ENCODE measurements at regions not wholly inside any gene's neighbourhood (a gene's known extent, or its start where the extent isn't known, plus 50 kb on each side); places are given as distances from the start of the nearest gene placed in this dataset.

DNA sequence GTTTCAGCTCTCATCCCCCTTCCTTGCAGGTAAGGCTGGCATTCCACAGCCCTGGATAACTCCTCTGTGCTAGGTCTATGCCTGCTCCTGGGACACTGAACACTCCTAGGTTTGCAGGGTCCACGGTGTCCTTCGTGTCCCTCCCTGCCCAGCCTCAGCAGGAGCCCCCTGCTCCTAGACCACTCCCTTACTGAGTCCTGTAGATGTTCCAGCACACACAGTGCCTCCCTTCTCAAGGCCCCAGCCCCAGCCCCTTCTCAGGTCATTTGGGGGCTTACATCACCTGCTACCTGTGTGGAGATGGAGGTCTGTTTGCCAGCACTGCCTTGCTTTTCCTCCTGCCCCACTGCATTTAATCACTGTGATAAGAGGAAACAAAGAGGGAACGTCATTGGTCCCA, 146.4 kb upstream of the TNP1 start:
- H2AFZ ChIP-seq, result no peak overlapping the region
- WGBS (ENCODE audit: low lambda C conversion rate, missing lambda C conversion rate), result 79% methylated on average over 3 of the region's 3 CpGs
- TF ChIP-seq EZH2phosphoT487 (IDR thresholded peaks at IDR 0.05; ENCODE audit: low read depth, severe bottlenecking, unreplicated experiment) (no peak), EZH2 (IDR thresholded peaks at IDR 0.05; ENCODE audit: borderline replicate concordance) (no peak)
- TF ChIP-seq, protein P1, sequence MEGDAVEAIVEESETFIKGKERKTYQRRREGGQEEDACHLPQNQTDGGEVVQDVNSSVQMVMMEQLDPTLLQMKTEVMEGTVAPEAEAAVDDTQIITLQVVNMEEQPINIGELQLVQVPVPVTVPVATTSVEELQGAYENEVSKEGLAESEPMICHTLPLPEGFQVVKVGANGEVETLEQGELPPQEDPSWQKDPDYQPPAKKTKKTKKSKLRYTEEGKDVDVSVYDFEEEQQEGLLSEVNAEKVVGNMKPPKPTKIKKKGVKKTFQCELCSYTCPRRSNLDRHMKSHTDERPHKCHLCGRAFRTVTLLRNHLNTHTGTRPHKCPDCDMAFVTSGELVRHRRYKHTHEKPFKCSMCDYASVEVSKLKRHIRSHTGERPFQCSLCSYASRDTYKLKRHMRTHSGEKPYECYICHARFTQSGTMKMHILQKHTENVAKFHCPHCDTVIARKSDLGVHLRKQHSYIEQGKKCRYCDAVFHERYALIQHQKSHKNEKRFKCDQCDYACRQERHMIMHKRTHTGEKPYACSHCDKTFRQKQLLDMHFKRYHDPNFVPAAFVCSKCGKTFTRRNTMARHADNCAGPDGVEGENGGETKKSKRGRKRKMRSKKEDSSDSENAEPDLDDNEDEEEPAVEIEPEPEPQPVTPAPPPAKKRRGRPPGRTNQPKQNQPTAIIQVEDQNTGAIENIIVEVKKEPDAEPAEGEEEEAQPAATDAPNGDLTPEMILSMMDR (IDR thresholded peaks at IDR 0.05; ENCODE audit: poor library complexity), result no peak
- H3K9me3 ChIP-seq (ENCODE audit: low read depth), result no peaks in the 10 kb centered on the region
- no peaks in the 10 kb centered on the region for H3K4me1 ChIP-seq (ENCODE audit: insufficient read depth)
- no peak overlapping the region for H3K27ac ChIP-seq
- H3K4me3 ChIP-seq, result no peak overlapping the region
- no peaks in the 10 kb centered on the region for H4K20me1 ChIP-seq (ENCODE audit: insufficient read depth, poor library complexity, severe bottlenecking)
- no peak for DNase-seq (ENCODE audit: low spot score)
- H3K36me3 ChIP-seq (replicated peaks; ENCODE audit: insufficient read depth, low read depth), result no peaks in the 10 kb centered on the region
- H3K4me2 ChIP-seq, result no peak overlapping the region
- no peaks in the 10 kb centered on the region for H3K27me3 ChIP-seq
- no peaks in the 10 kb centered on the region for H3K9me2 ChIP-seq (replicated peaks; ENCODE audit: insufficient read depth)
- no peaks in the 10 kb centered on the region for H3K79me2 ChIP-seq

- no peak for TF ChIP-seq EZH2 (IDR thresholded peaks at IDR 0.05; ENCODE audit: borderline replicate concordance)
- TF ChIP-seq, protein P1 (IDR thresholded peaks at IDR 0.05; ENCODE audit: poor library complexity), result no peak
- no peak for TF ChIP-seq EZH2phosphoT487 (IDR thresholded peaks at IDR 0.05; ENCODE audit: low read depth, severe bottlenecking, unreplicated experiment)
- no peaks in the 10 kb centered on the region for H3K9me2 ChIP-seq (replicated peaks; ENCODE audit: insufficient read depth)
- H3K4me2 ChIP-seq, result no peak overlapping the region
- no peak overlapping the region for H2AFZ ChIP-seq
- no peaks in the 10 kb centered on the region for H3K27me3 ChIP-seq
- no peaks in the 10 kb centered on the region for H3K9me3 ChIP-seq (ENCODE audit: low read depth)
- no peaks in the 10 kb centered on the region for H3K4me1 ChIP-seq (ENCODE audit: insufficient read depth)
- no peak overlapping the region for H3K27ac ChIP-seq
- no peak overlapping the region for H3K4me3 ChIP-seq
- no peaks in the 10 kb centered on the region for H3K79me2 ChIP-seq
- no peaks in the 10 kb centered on the region for H4K20me1 ChIP-seq (ENCODE audit: insufficient read depth, poor library complexity, severe bottlenecking)
- 67% methylated on average over 3 of the region's 3 CpGs for WGBS (ENCODE audit: low lambda C conversion rate, missing lambda C conversion rate)
- no peak for DNase-seq (ENCODE audit: low spot score)
- H3K36me3 ChIP-seq (replicated peaks; ENCODE audit: insufficient read depth, low read depth), result no peaks in the 10 kb centered on the region
These were observed 144.8 kb upstream of the TNP1 start for GRCh38 chr2:217004656-217005055.

- H3K4me3 ChIP-seq, result no peak overlapping the region
- no peak overlapping the region for H3K27ac ChIP-seq
- TF ChIP-seq, protein P1 (IDR thresholded peaks at IDR 0.05; ENCODE audit: poor library complexity), result no peak
- TF ChIP-seq EZH2 (IDR thresholded peaks at IDR 0.05; ENCODE audit: borderline replicate concordance) (no peak), EZH2phosphoT487 (IDR thresholded peaks at IDR 0.05; ENCODE audit: low read depth, severe bottlenecking, unreplicated experiment) (no peak)
- no peaks in the 10 kb centered on the region for H3K9me2 ChIP-seq (replicated peaks; ENCODE audit: insufficient read depth)
- WGBS (ENCODE audit: low lambda C conversion rate, missing lambda C conversion rate), result 80% methylated on average over 2 of the region's 2 CpGs
- H3K4me1 ChIP-seq (ENCODE audit: insufficient read depth), result no peaks in the 10 kb centered on the region
- DNase-seq (ENCODE audit: low spot score), result no peak
- H4K20me1 ChIP-seq (ENCODE audit: insufficient read depth, poor library complexity, severe bottlenecking), result no peaks in the 10 kb centered on the region
- no peaks in the 10 kb centered on the region for H3K36me3 ChIP-seq (replicated peaks; ENCODE audit: insufficient read depth, low read depth)
- H3K79me2 ChIP-seq, result no peaks in the 10 kb centered on the region
- H3K9me3 ChIP-seq (ENCODE audit: low read depth), result no peaks in the 10 kb centered on the region
- H2AFZ ChIP-seq, result no peak overlapping the region
- H3K4me2 ChIP-seq, result no peak overlapping the region
- no peaks in the 10 kb centered on the region for H3K27me3 ChIP-seq
These were observed 141.9 kb upstream of the TNP1 start for GRCh38 chr2:217001740-217002139.

GRCh38 chr2:217000406-217000805, 140.5 kb upstream of the TNP1 start:
- TF ChIP-seq EZH2phosphoT487 (IDR thresholded peaks at IDR 0.05; ENCODE audit: low read depth, severe bottlenecking, unreplicated experiment) (no peak), EZH2 (IDR thresholded peaks at IDR 0.05; ENCODE audit: borderline replicate concordance) (no peak)
- TF ChIP-seq, protein P1 (IDR thresholded peaks at IDR 0.05; ENCODE audit: poor library complexity), result no peak
- no peak overlapping the region for H3K27ac ChIP-seq
- no peaks in the 10 kb centered on the region for H3K9me2 ChIP-seq (replicated peaks; ENCODE audit: insufficient read depth)
- H3K9me3 ChIP-seq (ENCODE audit: low read depth), result no peaks in the 10 kb centered on the region
- no peaks in the 10 kb centered on the region for H3K79me2 ChIP-seq
- no peak for DNase-seq (ENCODE audit: low spot score)
- no peak overlapping the region for H2AFZ ChIP-seq
- no peak overlapping the region for H3K4me2 ChIP-seq
- no peaks in the 10 kb centered on the region for H3K4me1 ChIP-seq (ENCODE audit: insufficient read depth)
- H3K36me3 ChIP-seq (replicated peaks; ENCODE audit: insufficient read depth, low read depth), result no peaks in the 10 kb centered on the region
- no peak overlapping the region for H3K4me3 ChIP-seq
- WGBS (ENCODE audit: low lambda C conversion rate, missing lambda C conversion rate), result 41% methylated on average over 3 of the region's 3 CpGs
- no peaks in the 10 kb centered on the region for H4K20me1 ChIP-seq (ENCODE audit: insufficient read depth, poor library complexity, severe bottlenecking)
- no peaks in the 10 kb centered on the region for H3K27me3 ChIP-seq
